GM12878 (cell line): ENCODE measurements at regions not wholly inside any gene's neighbourhood (a gene's known extent, or its start where the extent isn't known, plus 50 kb on each side); places are given as distances from the start of the nearest gene placed in this dataset.

Experiments used
- ATAC-seq: fragments of 200-7000 bp; cut with Tn5 transposase; 3 replicates; pipeline ENCODE4 v1.9.1; 2020; ENCODE audit warnings: mild to moderate bottlenecking, moderate library complexity
- BruUV-seq: library from RNA; stranded (reverse); fragments of 400-500 nt; replicated peaks from 2 replicates; lab custom pipeline; 2021; lab: Mats Ljungman, UMichigan
- CTCF ChIA-PET: fragments of 300-600 bp; sonication (Branson Sonifier 250); formaldehyde crosslinking; extraction: SDS; loops from one replicate; lab custom pipeline; 2021; ENCODE audit warnings: inconsistent platforms; lab: Yijun Ruan, JAX
- POLR2A ChIA-PET: fragments of 350-600 bp; formaldehyde crosslinking; extraction: SDS; loops from one replicate; lab custom pipeline; 2021; ENCODE audit warnings: inconsistent platforms; lab: Charles Lee
- RAD21 ChIA-PET: fragments of 300-600 bp; sonication (Branson Sonifier 250); formaldehyde crosslinking; loops from one replicate; lab custom pipeline; 2023; ENCODE audit warnings: antibody characterized with exemption; ENCODE audit not compliant: unreplicated experiment; lab: Charles Lee
- SMC1A ChIA-PET: fragments of 300-600 bp; sonication (Branson Sonifier 250); formaldehyde crosslinking; loops from one replicate; lab custom pipeline; 2023; ENCODE audit not compliant: unreplicated experiment, uncharacterized antibody; lab: Charles Lee
- DNase-seq: peaks from one replicate; pipeline ENCODE4 v3.0.0-alpha.2; 2011; ENCODE audit warnings: low read depth, low spot score
- FAIRE-seq: peaks from 3 replicates; lab custom pipeline; 2011; peaks lifted over from hg19 to GRCh38; lab: Jason Lieb, UNC
- H2AFZ ChIP-seq: 2 replicates; pipeline ENCODE4 v1.6.0; 2011; ENCODE audit warnings: low read depth, low read length, control low read depth; ENCODE audit not compliant: control insufficient read depth
- H3K27ac ChIP-seq: 2 replicates; pipeline ENCODE4 v1.5.1; 2011; ENCODE audit warnings: control low read depth; ENCODE audit not compliant: control insufficient read depth, insufficient read depth
- H3K27me3 ChIP-seq, 2 experiments: replicated peaks in 1 of 2; 2 replicates each; pipeline versions ENCODE4 v1.6.0 to v1.6.1; 2011; ENCODE audit warnings: low read length in 1 of 2; ENCODE audit not compliant: control insufficient read depth in 2 of 2, insufficient read depth in 2 of 2
- H3K36me3 ChIP-seq, 2 experiments: 2 replicates each; pipeline ENCODE4 v1.5.1; 2011; ENCODE audit warnings: low read length in 1 of 2; ENCODE audit not compliant: control insufficient read depth in 2 of 2, insufficient read depth in 2 of 2
- H3K4me1 ChIP-seq: 2 replicates; pipeline ENCODE4 v1.6.1; 2011; ENCODE audit warnings: mild to moderate bottlenecking, low read length, moderate library complexity, mixed read lengths; ENCODE audit not compliant: control insufficient read depth, insufficient read depth
- H3K4me2 ChIP-seq: 2 replicates; pipeline ENCODE4 v1.6.0; 2011; ENCODE audit warnings: control low read depth; ENCODE audit not compliant: control insufficient read depth, insufficient read depth
- H3K4me3 ChIP-seq: fragments of 200-600 bp; sonication (generic); 2 replicates; pipeline ENCODE4 v1.5.1; 2016
- H3K79me2 ChIP-seq: 2 replicates; pipeline ENCODE4 v1.6.0; 2011; ENCODE audit warnings: low read length; ENCODE audit not compliant: control insufficient read depth, insufficient read depth
- H3K9ac ChIP-seq: 2 replicates; pipeline ENCODE4 v1.8.0; 2011; ENCODE audit warnings: low read length, control low read depth, mixed read lengths; ENCODE audit not compliant: control insufficient read depth, insufficient read depth
- H3K9me3 ChIP-seq: replicated peaks from 3 replicates; pipeline ENCODE4 v1.5.1; 2011; ENCODE audit warnings: mild to moderate bottlenecking, low read length; ENCODE audit not compliant: control insufficient read depth, insufficient read depth
- H4K20me1 ChIP-seq: 2 replicates; pipeline ENCODE4 v1.6.0; 2011; ENCODE audit not compliant: control insufficient read depth, insufficient read depth
- BRCA1 ChIP-seq: IDR thresholded peaks from 2 replicates; pipeline ENCODE4 v1.6.1; 2011; ENCODE audit warnings: low read depth, low read length, improper control_type of control experiment
- CBX5 ChIP-seq: sonication (generic); IDR thresholded peaks from 2 replicates; pipeline ENCODE4 v1.6.1; 2016; ENCODE audit warnings: low read depth, moderate library complexity, mild to moderate bottlenecking, inconsistent platforms
- NBN ChIP-seq: fragments of 450-650 bp; IDR thresholded peaks from 2 replicates; pipeline ENCODE4 v1.6.1; 2016
- NFYB ChIP-seq: IDR thresholded peaks from 2 replicates; pipeline ENCODE4 v1.6.1; 2011; ENCODE audit warnings: low read depth, mild to moderate bottlenecking, low read length, improper control_type of control experiment, moderate library complexity; ENCODE audit not compliant: insufficient read depth
- NR2C2 ChIP-seq: IDR thresholded peaks from 2 replicates; pipeline ENCODE4 v1.6.1; 2011; ENCODE audit warnings: borderline replicate concordance, low read depth; ENCODE audit not compliant: control insufficient read depth, insufficient read length
- NR2F1 ChIP-seq: fragments of 450-650 bp; conservative IDR thresholded peaks from 2 replicates; pipeline ENCODE4 v1.6.1; 2017; ENCODE audit warnings: mild to moderate bottlenecking
- NRF1 ChIP-seq: conservative IDR thresholded peaks from 2 replicates; pipeline ENCODE4 v1.6.1; 2011; ENCODE audit warnings: mild to moderate bottlenecking, low read depth, low read length, improper control_type of control experiment
- RAD21 ChIP-seq: IDR thresholded peaks from 2 replicates; pipeline ENCODE4 v1.6.1; 2011; ENCODE audit warnings: mild to moderate bottlenecking, low read depth, low read length, moderate library complexity; ENCODE audit not compliant: insufficient read depth
- RFX5 ChIP-seq: IDR thresholded peaks from 2 replicates; pipeline ENCODE4 v1.6.1; 2011; ENCODE audit warnings: low read depth, low read length, improper control_type of control experiment
- STAT1 ChIP-seq: fragments of 450-650 bp; conservative IDR thresholded peaks from 2 replicates; pipeline ENCODE4 v1.6.1; 2014; ENCODE audit warnings: antibody characterized with exemption, mild to moderate bottlenecking
- STAT3 ChIP-seq: IDR thresholded peaks from 2 replicates; pipeline ENCODE4 v1.6.1; 2011; ENCODE audit warnings: low read depth, low read length, improper control_type of control experiment
- TBL1XR1 ChIP-seq: IDR thresholded peaks from 2 replicates; pipeline ENCODE4 v1.6.1; 2012; ENCODE audit warnings: low read depth, low read length, improper control_type of control experiment
- WRNIP1 ChIP-seq: IDR thresholded peaks from 2 replicates; pipeline ENCODE4 v1.6.1; 2011; ENCODE audit warnings: low read depth, low read length, improper control_type of control experiment, borderline replicate concordance
- ZBED1 ChIP-seq: IDR thresholded peaks from 2 replicates; pipeline ENCODE4 v1.6.1; 2016; ENCODE audit warnings: borderline replicate concordance
- ZNF274 ChIP-seq: IDR thresholded peaks from one replicate; pipeline ENCODE4 v1.8.0; 2011; ENCODE audit not compliant: insufficient read length, insufficient read depth
- WGBS: methylation state at CpG from one replicate; pipeline ENCODE4 v1.1.6; 2016; ENCODE audit warnings: low lambda C conversion rate; ENCODE audit not compliant: insufficient replicate concordance, insufficient coverage; ENCODE audit errors: missing lambda C conversion rate; 5-methylcytosine and 5-hydroxymethylcytosine counted together
- in situ Hi-C: fragments of 300-500 bp; cut with MboI; formaldehyde crosslinking; loops from 9 replicates; pipeline ENCODE4 v1.14.3; 2018; ENCODE audit warnings: mixed read lengths
- intact Hi-C: fragments of 100-400 bp; cut with micrococcal nuclease; formaldehyde crosslinking; loops from one replicate; pipeline ENCODE4 v1.14.2; 2022; ENCODE audit not compliant: unreplicated experiment
- TF ChIP-seq, protein P1 (sequence below): fragments of 450-650 bp; IDR thresholded peaks from 2 replicates; pipeline ENCODE4 v1.6.1; 2017; ENCODE audit warnings: mild to moderate bottlenecking, low read depth, inconsistent platforms; ENCODE audit not compliant: poor library complexity, severe bottlenecking
- TF ChIP-seq, protein P2 (sequence below): fragments of 450-650 bp; IDR thresholded peaks from 2 replicates; pipeline ENCODE4 v1.6.1; 2017; ENCODE audit warnings: borderline replicate concordance
- TF ChIP-seq, protein P3 (sequence below): IDR thresholded peaks from 2 replicates; pipeline ENCODE4 v1.6.1; 2012; ENCODE audit warnings: improper control_type of control experiment, low read depth, low read length; ENCODE audit not compliant: insufficient replicate concordance

DNA sequence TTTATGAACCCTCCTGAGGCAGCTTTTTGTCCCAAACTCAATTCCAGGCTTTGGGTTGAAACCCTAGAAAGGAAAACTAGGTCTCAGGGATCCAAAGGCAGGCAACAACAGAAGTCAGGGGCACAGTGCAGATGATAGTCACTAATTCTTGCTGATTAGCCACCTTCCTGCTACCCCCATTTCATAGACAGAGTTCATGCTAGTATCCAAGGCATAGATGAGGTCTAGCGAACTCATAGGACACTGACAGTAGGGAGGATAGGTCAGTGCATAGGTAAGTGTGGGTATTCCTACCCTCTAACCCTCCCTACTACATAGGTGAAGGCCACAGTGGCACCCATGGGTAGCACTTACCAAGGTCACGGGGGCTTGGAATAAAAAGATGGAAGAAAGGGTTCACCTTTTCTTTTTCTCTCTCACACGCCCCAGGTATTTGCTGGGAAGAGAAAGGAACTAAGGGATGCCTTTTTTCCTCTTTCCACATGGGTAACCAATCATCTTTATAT lies 86.2 kb downstream of the SLC25A46 start:
- no peak overlapping the region for H3K4me3 ChIP-seq
- RAD21 ChIA-PET: no interaction called here
- no TSS peak for BruUV-seq
- WGBS: 0% methylated on average over 3 of the region's 3 CpGs
- intact Hi-C loops (no loop called here), in situ Hi-C loops (no loop called here)
- FAIRE-seq (no peak), ATAC-seq (no peak), DNase-seq (no peak)
- no peaks in the 10 kb centered on the region for H3K79me2 ChIP-seq
- H3K9ac ChIP-seq: no peak overlapping the region
- SMC1A ChIA-PET: no interaction called here
- CTCF ChIA-PET: no interaction called here
- no peaks in the 10 kb centered on the region for H3K36me3 ChIP-seq
- H2AFZ ChIP-seq: no peak overlapping the region
- H3K27me3 ChIP-seq: no peaks in the 10 kb centered on the region
- POLR2A ChIA-PET: no interaction called here
- H3K27ac ChIP-seq: no peak overlapping the region
- H3K4me2 ChIP-seq: no peak overlapping the region
- H3K4me1 ChIP-seq: no peaks in the 10 kb centered on the region
- H3K9me3 ChIP-seq: peaks cover 3% of the 10 kb centered on the region; the same call in 1 of the 3 replicates
- H4K20me1 ChIP-seq: no peaks in the 10 kb centered on the region
- TF ChIP-seq ZNF274 (no peak), BRCA1 (no peak), NBN (no peak), ZBED1 (no peak), STAT1 (no peak), NR2F1 (no peak), NFYB (no peak), CBX5 (no peak), NRF1 (no peak), WRNIP1 (no peak), NR2C2 (no peak), TBL1XR1 (no peak), STAT3 (no peak), RFX5 (no peak), RAD21 (no peak)
- TF ChIP-seq, protein P1, sequence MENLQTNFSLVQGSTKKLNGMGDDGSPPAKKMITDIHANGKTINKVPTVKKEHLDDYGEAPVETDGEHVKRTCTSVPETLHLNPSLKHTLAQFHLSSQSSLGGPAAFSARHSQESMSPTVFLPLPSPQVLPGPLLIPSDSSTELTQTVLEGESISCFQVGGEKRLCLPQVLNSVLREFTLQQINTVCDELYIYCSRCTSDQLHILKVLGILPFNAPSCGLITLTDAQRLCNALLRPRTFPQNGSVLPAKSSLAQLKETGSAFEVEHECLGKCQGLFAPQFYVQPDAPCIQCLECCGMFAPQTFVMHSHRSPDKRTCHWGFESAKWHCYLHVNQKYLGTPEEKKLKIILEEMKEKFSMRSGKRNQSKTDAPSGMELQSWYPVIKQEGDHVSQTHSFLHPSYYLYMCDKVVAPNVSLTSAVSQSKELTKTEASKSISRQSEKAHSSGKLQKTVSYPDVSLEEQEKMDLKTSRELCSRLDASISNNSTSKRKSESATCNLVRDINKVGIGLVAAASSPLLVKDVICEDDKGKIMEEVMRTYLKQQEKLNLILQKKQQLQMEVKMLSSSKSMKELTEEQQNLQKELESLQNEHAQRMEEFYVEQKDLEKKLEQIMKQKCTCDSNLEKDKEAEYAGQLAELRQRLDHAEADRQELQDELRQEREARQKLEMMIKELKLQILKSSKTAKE: no peak
- TF ChIP-seq, protein P2, sequence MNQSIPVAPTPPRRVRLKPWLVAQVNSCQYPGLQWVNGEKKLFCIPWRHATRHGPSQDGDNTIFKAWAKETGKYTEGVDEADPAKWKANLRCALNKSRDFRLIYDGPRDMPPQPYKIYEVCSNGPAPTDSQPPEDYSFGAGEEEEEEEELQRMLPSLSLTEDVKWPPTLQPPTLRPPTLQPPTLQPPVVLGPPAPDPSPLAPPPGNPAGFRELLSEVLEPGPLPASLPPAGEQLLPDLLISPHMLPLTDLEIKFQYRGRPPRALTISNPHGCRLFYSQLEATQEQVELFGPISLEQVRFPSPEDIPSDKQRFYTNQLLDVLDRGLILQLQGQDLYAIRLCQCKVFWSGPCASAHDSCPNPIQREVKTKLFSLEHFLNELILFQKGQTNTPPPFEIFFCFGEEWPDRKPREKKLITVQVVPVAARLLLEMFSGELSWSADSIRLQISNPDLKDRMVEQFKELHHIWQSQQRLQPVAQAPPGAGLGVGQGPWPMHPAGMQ: no peak
- TF ChIP-seq, protein P3, sequence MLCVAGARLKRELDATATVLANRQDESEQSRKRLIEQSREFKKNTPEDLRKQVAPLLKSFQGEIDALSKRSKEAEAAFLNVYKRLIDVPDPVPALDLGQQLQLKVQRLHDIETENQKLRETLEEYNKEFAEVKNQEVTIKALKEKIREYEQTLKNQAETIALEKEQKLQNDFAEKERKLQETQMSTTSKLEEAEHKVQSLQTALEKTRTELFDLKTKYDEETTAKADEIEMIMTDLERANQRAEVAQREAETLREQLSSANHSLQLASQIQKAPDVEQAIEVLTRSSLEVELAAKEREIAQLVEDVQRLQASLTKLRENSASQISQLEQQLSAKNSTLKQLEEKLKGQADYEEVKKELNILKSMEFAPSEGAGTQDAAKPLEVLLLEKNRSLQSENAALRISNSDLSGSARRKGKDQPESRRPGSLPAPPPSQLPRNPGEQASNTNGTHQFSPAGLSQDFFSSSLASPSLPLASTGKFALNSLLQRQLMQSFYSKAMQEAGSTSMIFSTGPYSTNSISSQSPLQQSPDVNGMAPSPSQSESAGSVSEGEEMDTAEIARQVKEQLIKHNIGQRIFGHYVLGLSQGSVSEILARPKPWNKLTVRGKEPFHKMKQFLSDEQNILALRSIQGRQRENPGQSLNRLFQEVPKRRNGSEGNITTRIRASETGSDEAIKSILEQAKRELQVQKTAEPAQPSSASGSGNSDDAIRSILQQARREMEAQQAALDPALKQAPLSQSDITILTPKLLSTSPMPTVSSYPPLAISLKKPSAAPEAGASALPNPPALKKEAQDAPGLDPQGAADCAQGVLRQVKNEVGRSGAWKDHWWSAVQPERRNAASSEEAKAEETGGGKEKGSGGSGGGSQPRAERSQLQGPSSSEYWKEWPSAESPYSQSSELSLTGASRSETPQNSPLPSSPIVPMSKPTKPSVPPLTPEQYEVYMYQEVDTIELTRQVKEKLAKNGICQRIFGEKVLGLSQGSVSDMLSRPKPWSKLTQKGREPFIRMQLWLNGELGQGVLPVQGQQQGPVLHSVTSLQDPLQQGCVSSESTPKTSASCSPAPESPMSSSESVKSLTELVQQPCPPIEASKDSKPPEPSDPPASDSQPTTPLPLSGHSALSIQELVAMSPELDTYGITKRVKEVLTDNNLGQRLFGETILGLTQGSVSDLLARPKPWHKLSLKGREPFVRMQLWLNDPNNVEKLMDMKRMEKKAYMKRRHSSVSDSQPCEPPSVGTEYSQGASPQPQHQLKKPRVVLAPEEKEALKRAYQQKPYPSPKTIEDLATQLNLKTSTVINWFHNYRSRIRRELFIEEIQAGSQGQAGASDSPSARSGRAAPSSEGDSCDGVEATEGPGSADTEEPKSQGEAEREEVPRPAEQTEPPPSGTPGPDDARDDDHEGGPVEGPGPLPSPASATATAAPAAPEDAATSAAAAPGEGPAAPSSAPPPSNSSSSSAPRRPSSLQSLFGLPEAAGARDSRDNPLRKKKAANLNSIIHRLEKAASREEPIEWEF: no peak
